ENCODE measurements at regions not wholly inside any gene's neighbourhood (a gene's known extent, or its start where the extent isn't known, plus 50 kb on each side); places are given as distances from the start of the nearest gene placed in this dataset.

- no peak overlapping the region for H3K4me3 ChIP-seq (ENCODE audit: low read depth, low read length)
- ChIA-PET CTCF (no interaction called here), POLR2A (no interaction called here)
- no peak for TF ChIP-seq CTCF (IDR thresholded peaks at IDR 0.05; ENCODE audit: insufficient read depth, low read depth, low read length)
- no peaks in the 10 kb centered on the region for H3K27me3 ChIP-seq (ENCODE audit: control insufficient read depth, insufficient read depth, low read length)
- no peaks in the 10 kb centered on the region for H3K36me3 ChIP-seq (ENCODE audit: control insufficient read depth, insufficient read depth, low read length)
- no peak for DNase-seq (ENCODE audit: low read depth)
Observed at GRCh38 chr2:22995576-22995975, 389.4 kb upstream of the KLHL29 start.

GRCh38 chr2:22996911-22997310, 388.1 kb upstream of the KLHL29 start:
- Histone ChIP-seq H3K36me3 (ENCODE audit: control insufficient read depth, insufficient read depth, low read length) (no peaks in the 10 kb centered on the region), H3K4me3 (ENCODE audit: low read depth, low read length) (no peak overlapping the region), H3K27me3 (ENCODE audit: control insufficient read depth, insufficient read depth, low read length) (no peaks in the 10 kb centered on the region)
- DNase-seq (ENCODE audit: low read depth), result no peak
- no peak for TF ChIP-seq CTCF (IDR thresholded peaks at IDR 0.05; ENCODE audit: insufficient read depth, low read depth, low read length)
- ChIA-PET POLR2A (no interaction called here), CTCF (no interaction called here)

GRCh38 chr2:22998359-22998758, 386.6 kb upstream of the KLHL29 start:
- POLR2A ChIA-PET, result no interaction called here
- CTCF ChIA-PET, result no interaction called here
- Histone ChIP-seq H3K4me3 (ENCODE audit: low read depth, low read length) (no peak overlapping the region), H3K36me3 (ENCODE audit: control insufficient read depth, insufficient read depth, low read length) (no peaks in the 10 kb centered on the region), H3K27me3 (ENCODE audit: control insufficient read depth, insufficient read depth, low read length) (no peaks in the 10 kb centered on the region)
- no peak for TF ChIP-seq CTCF (IDR thresholded peaks at IDR 0.05; ENCODE audit: insufficient read depth, low read depth, low read length)
- no peak for DNase-seq (ENCODE audit: low read depth)

- Histone ChIP-seq H3K27me3 (ENCODE audit: control insufficient read depth, insufficient read depth, low read length) (no peaks in the 10 kb centered on the region), H3K4me3 (ENCODE audit: low read depth, low read length) (no peak overlapping the region), H3K36me3 (ENCODE audit: control insufficient read depth, insufficient read depth, low read length) (no peaks in the 10 kb centered on the region)
- ChIA-PET POLR2A (no interaction called here), CTCF (interaction anchor here (0.5 kb wide), 1 partner anchor 203 kb away, joined by 3 read pairs; no protein-coding TSS in a partner anchor)
- DNase-seq (ENCODE audit: low read depth), result no peak
- TF ChIP-seq CTCF (IDR thresholded peaks at IDR 0.05; ENCODE audit: insufficient read depth, low read depth, low read length), result no peak
Observed at GRCh38 chr2:22999951-23000350, 385.0 kb upstream of the KLHL29 start.

- ChIA-PET CTCF (no interaction called here), POLR2A (no interaction called here)
- TF ChIP-seq CTCF (IDR thresholded peaks at IDR 0.05; ENCODE audit: insufficient read depth, low read depth, low read length), result no peak
- no peaks in the 10 kb centered on the region for H3K36me3 ChIP-seq (ENCODE audit: control insufficient read depth, insufficient read depth, low read length)
- no peaks in the 10 kb centered on the region for H3K27me3 ChIP-seq (ENCODE audit: control insufficient read depth, insufficient read depth, low read length)
- DNase-seq (ENCODE audit: low read depth), result no peak
- no peak overlapping the region for H3K4me3 ChIP-seq (ENCODE audit: low read depth, low read length)
Observed at GRCh38 chr2:23002234-23002633, 382.7 kb upstream of the KLHL29 start.

Data from BJ (cell line).